WTC11 (cell line): ENCODE measurements at regions not wholly inside any gene's neighbourhood (a gene's known extent, or its start where the extent isn't known, plus 50 kb on each side); places are given as distances from the start of the nearest gene placed in this dataset.

Source experiments
- ATAC-seq: fragments of 200-7000 bp; cut with Tn5 transposase; 2 replicates; pipeline ENCODE4 v1.10.0; 2021; ENCODE audit warnings: mild to moderate bottlenecking, moderate library complexity
- CTCF ChIA-PET: fragments of 300-600 bp; sonication (Branson Sonifier 250); formaldehyde crosslinking; loops from one replicate; lab custom pipeline; 2021; ENCODE audit warnings: antibody characterized with exemption; lab: Charles Lee
- POLR2A ChIA-PET: fragments of 350-600 bp; sonication (Branson Sonifier 250); formaldehyde crosslinking; loops from one replicate; lab custom pipeline; 2021; ENCODE audit warnings: antibody characterized with exemption; lab: Charles Lee
- DNase-seq: peaks from one replicate; pipeline ENCODE4 v3.0.0; 2021; ENCODE audit warnings: low spot score
- H3K27ac Mint-ChIP-seq: 2 replicates; pipeline ENCODE4 v1.8.0; 2021; ENCODE audit warnings: mixed read lengths
- H3K27me3 Mint-ChIP-seq: 2 replicates; pipeline ENCODE4 v1.8.0; 2021; ENCODE audit warnings: low read depth, mild to moderate bottlenecking, moderate library complexity, mixed read lengths
- H3K36me3 Mint-ChIP-seq: 2 replicates; pipeline ENCODE4 v1.8.0; 2021; ENCODE audit warnings: mixed read lengths
- H3K4me1 Mint-ChIP-seq: 2 replicates; pipeline ENCODE4 v1.8.0; 2022; ENCODE audit warnings: mixed read lengths
- H3K4me3 Mint-ChIP-seq: 2 replicates; pipeline ENCODE4 v1.8.0; 2021; ENCODE audit warnings: mild to moderate bottlenecking, moderate library complexity, mixed read lengths
- H3K9me3 Mint-ChIP-seq: 2 replicates; pipeline ENCODE4 v1.8.0; 2021; ENCODE audit warnings: mixed read lengths
- AFF4 ChIP-seq: sonication (generic); formaldehyde crosslinking; IDR thresholded peaks from 2 replicates; pipeline ENCODE4 v1.8.1; 2023; ENCODE audit warnings: mild to moderate bottlenecking, missing genetic modification reagents, borderline replicate concordance
- ARID4B ChIP-seq: sonication (generic); formaldehyde crosslinking; IDR thresholded peaks from 2 replicates; pipeline ENCODE4 v1.8.0; 2023; ENCODE audit warnings: missing genetic modification reagents, mild to moderate bottlenecking, borderline replicate concordance
- CREM ChIP-seq: sonication (generic); formaldehyde crosslinking; IDR thresholded peaks from 2 replicates; pipeline ENCODE4 v1.8.1; 2022; ENCODE audit warnings: mild to moderate bottlenecking, missing genetic modification reagents, moderate library complexity
- CTCF ChIP-seq: fragments of 200-600 bp; IDR thresholded peaks from 2 replicates; pipeline ENCODE4 v1.8.0; 2022; ENCODE audit warnings: antibody characterized with exemption
- IRF1 ChIP-seq: sonication (generic); formaldehyde crosslinking; IDR thresholded peaks from 2 replicates; pipeline ENCODE4 v1.8.0; 2023; ENCODE audit warnings: missing genetic modification reagents
- MXD4 ChIP-seq: fragments of 250-450 bp; sonication (Bioruptor Pico); IDR thresholded peaks from 2 replicates; pipeline ENCODE4 v1.8.0; 2021; ENCODE audit warnings: mild to moderate bottlenecking, moderate library complexity, borderline replicate concordance
- NFYB ChIP-seq: sonication (generic); formaldehyde crosslinking; conservative IDR thresholded peaks from 2 replicates; pipeline ENCODE4 v1.8.0; 2022; ENCODE audit warnings: low read depth, missing genetic modification reagents
- OVOL2 ChIP-seq: fragments of 250-450 bp; sonication (Bioruptor Pico); IDR thresholded peaks from 2 replicates; pipeline ENCODE4 v1.9.0; 2021; ENCODE audit warnings: mild to moderate bottlenecking, borderline replicate concordance
- PRRX2 ChIP-seq: fragments of 250-450 bp; sonication (Bioruptor Pico); IDR thresholded peaks from 2 replicates; pipeline ENCODE4 v1.8.0; 2021; ENCODE audit warnings: mild to moderate bottlenecking
- SMAD3 ChIP-seq: sonication (generic); formaldehyde crosslinking; IDR thresholded peaks from 2 replicates; pipeline ENCODE4 v1.8.0; 2022; ENCODE audit warnings: missing genetic modification reagents, mild to moderate bottlenecking, borderline replicate concordance
- SMAD4 ChIP-seq: sonication (generic); formaldehyde crosslinking; IDR thresholded peaks from 2 replicates; pipeline ENCODE4 v1.8.0; 2022; ENCODE audit warnings: mild to moderate bottlenecking, missing genetic modification reagents
- SP1 ChIP-seq: sonication (generic); formaldehyde crosslinking; conservative IDR thresholded peaks from 2 replicates; pipeline ENCODE4 v1.8.1; 2022; ENCODE audit warnings: missing genetic modification reagents
- TEAD1 ChIP-seq: sonication (generic); formaldehyde crosslinking; IDR thresholded peaks from 2 replicates; pipeline ENCODE4 v1.8.0; 2022; ENCODE audit warnings: mild to moderate bottlenecking, missing genetic modification reagents
- USF2 ChIP-seq: sonication (generic); formaldehyde crosslinking; IDR thresholded peaks from 2 replicates; pipeline ENCODE4 v1.8.1; 2023; ENCODE audit warnings: mild to moderate bottlenecking, missing genetic modification reagents, moderate library complexity
- ZNF219 ChIP-seq: sonication (generic); formaldehyde crosslinking; IDR thresholded peaks from 2 replicates; pipeline ENCODE4 v1.8.0; 2023; ENCODE audit warnings: missing genetic modification reagents, mild to moderate bottlenecking, borderline replicate concordance
- ZNF232 ChIP-seq: sonication (generic); formaldehyde crosslinking; IDR thresholded peaks from 2 replicates; pipeline ENCODE4 v1.8.0; 2022; ENCODE audit warnings: mild to moderate bottlenecking, missing genetic modification reagents
- ZNF263 ChIP-seq: sonication (generic); formaldehyde crosslinking; IDR thresholded peaks from 2 replicates; pipeline ENCODE4 v1.8.1; 2022; ENCODE audit warnings: low read depth, mild to moderate bottlenecking, moderate library complexity, missing genetic modification reagents

- ATAC-seq (no peak), DNase-seq (no peak)
- Mint-ChIP-seq H3K27me3 (no peaks in the 10 kb centered on the region), H3K4me1 (peaks cover 5% of the 10 kb centered on the region; the same call in 1 of the 2 replicates), H3K27ac (no peak overlapping the region), H3K9me3 (no peaks in the 10 kb centered on the region), H3K4me3 (no peak overlapping the region), H3K36me3 (no peaks in the 10 kb centered on the region)
- POLR2A ChIA-PET, result no interaction called here
- TF ChIP-seq ARID4B (CRISPR knock-in tag) (no peak), MXD4 (CRISPR knock-in tag) (no peak), AFF4 (no peak), OVOL2 (CRISPR knock-in tag) (no peak), CREM (CRISPR knock-in tag) (no peak), SP1 (CRISPR knock-in tag) (no peak), SMAD4 (CRISPR knock-in tag) (no peak), ZNF232 (CRISPR knock-in tag) (no peak), ZNF263 (CRISPR knock-in tag) (no peak), IRF1 (CRISPR knock-in tag) (no peak), TEAD1 (no peak)
- CTCF ChIA-PET, result no interaction called here
These were observed 149.0 kb upstream of the SGK1 start for GRCh38 chr6:134466771-134467525.

- Mint-ChIP-seq H3K4me3 (no peak overlapping the region), H3K4me1 (peaks cover 3% of the 10 kb centered on the region; the same call in 1 of the 2 replicates), H3K36me3 (no peaks in the 10 kb centered on the region), H3K27ac (no peak overlapping the region), H3K27me3 (no peaks in the 10 kb centered on the region), H3K9me3 (no peaks in the 10 kb centered on the region)
- ATAC-seq (no peak), DNase-seq (no peak)
- POLR2A ChIA-PET, result no interaction called here
- CTCF ChIA-PET, result interaction anchor here (0.6 to 1.3 kb wide), 4 partner anchors 8 to 694 kb away, joined by 3 to 4 read pairs (median 4); no protein-coding TSS in a partner anchor
- no peak for TF ChIP-seq CTCF
- TF ChIP-seq SMAD4 (CRISPR knock-in tag), result no peak
- no peak for TF ChIP-seq NFYB
- TF ChIP-seq USF2, result no peak
- TF ChIP-seq SMAD3 (CRISPR knock-in tag), result no peak
- no peak for TF ChIP-seq IRF1 (CRISPR knock-in tag)
- no peak for TF ChIP-seq PRRX2 (CRISPR knock-in tag)
- TF ChIP-seq CREM (CRISPR knock-in tag), result no peak
- TF ChIP-seq ZNF219 (CRISPR knock-in tag), result no peak
These were observed 146.9 kb upstream of the SGK1 start for GRCh38 chr6:134464690-134465411.
